HAP-1 (cell line): ENCODE measurements at regions not wholly inside any gene's neighbourhood (a gene's known extent, or its start where the extent isn't known, plus 50 kb on each side); places are given as distances from the start of the nearest gene placed in this dataset.

ENCODE experiments used
- DNase-seq, 2 experiments: peaks; one replicate each; pipeline ENCODE4 v3.0.0-alpha.2; 2016 to 2020; ENCODE audit warnings: low spot score in 2 of 2
- H3K27me3 ChIP-seq: fragments of 250-450 bp; sonication (Bioruptor Pico); 2 replicates; pipeline ENCODE4 v1.5.1; 2020; ENCODE audit warnings: low read depth, mild to moderate bottlenecking, moderate library complexity
- H3K36me3 ChIP-seq: fragments of 250-450 bp; sonication (Bioruptor Pico); replicated peaks from 2 replicates; pipeline ENCODE4 v1.5.1; 2020; ENCODE audit warnings: mild to moderate bottlenecking
- H3K4me1 ChIP-seq: fragments of 250-450 bp; sonication (Bioruptor Pico); 2 replicates; pipeline ENCODE4 v1.5.1; 2020; ENCODE audit warnings: mild to moderate bottlenecking
- H3K4me3 ChIP-seq: fragments of 250-450 bp; sonication (Bioruptor Pico); 2 replicates; pipeline ENCODE4 v1.5.1; 2020; ENCODE audit warnings: mild to moderate bottlenecking, moderate library complexity
- H3K9me3 ChIP-seq: fragments of 250-450 bp; sonication (Bioruptor Pico); 2 replicates; pipeline ENCODE4 v1.5.1; 2020; ENCODE audit warnings: mild to moderate bottlenecking, moderate library complexity
- in situ Hi-C: fragments of 300-500 bp; cut with MboI; formaldehyde crosslinking; loops from 3 replicates; pipeline ENCODE4 v1.14.3; 2020; ENCODE audit warnings: low sequenced_read_pairs, inconsistent platforms, mixed read lengths

GRCh38 chr5:111013011-111013410, 58.5 kb upstream of the TSLP start:
- Histone ChIP-seq H3K27me3 (0 out of 2 replicates have a peak, but pooled peaks cover 3% of the 10 kb centered on the region), H3K36me3 (no peaks in the 10 kb centered on the region), H3K9me3 (no peaks in the 10 kb centered on the region), H3K4me1 (no peaks in the 10 kb centered on the region), H3K4me3 (no peak overlapping the region)
- no peak for DNase-seq
- in situ Hi-C loops, result no loop called here

GRCh38 chr5:111016801-111017200, 54.7 kb upstream of the TSLP start:
- 0 out of 2 replicates have a peak, but pooled peaks cover 3% of the 10 kb centered on the region for H3K27me3 ChIP-seq
- in situ Hi-C loops, result no loop called here
- no peaks in the 10 kb centered on the region for H3K36me3 ChIP-seq
- no peaks in the 10 kb centered on the region for H3K4me1 ChIP-seq
- no peak overlapping the region for H3K4me3 ChIP-seq
- no peaks in the 10 kb centered on the region for H3K9me3 ChIP-seq
- no peak for DNase-seq

- in situ Hi-C loops, result no loop called here
- Histone ChIP-seq H3K4me1 (no peaks in the 10 kb centered on the region), H3K4me3 (no peak overlapping the region), H3K36me3 (no peaks in the 10 kb centered on the region), H3K27me3 (0 out of 2 replicates have a peak, but pooled peaks cover 3% of the 10 kb centered on the region), H3K9me3 (no peaks in the 10 kb centered on the region)
- DNase-seq, result no peak
Observed at GRCh38 chr5:111017731-111018130, 53.8 kb upstream of the TSLP start.
